ENCODE measurements at regions not wholly inside any gene's neighbourhood (a gene's known extent, or its start where the extent isn't known, plus 50 kb on each side); places are given as distances from the start of the nearest gene placed in this dataset.
"Not testable (repeated sequence)": the region's sequence is repeated elsewhere in the genome, so short reads cannot be mapped to it uniquely, and the experiment has no call there.

- not testable (repeated sequence) for DNase-seq
Measured at GRCh38 chr5:20759459-20759858, 771.5 kb upstream of the CDH18 start.

- not testable (repeated sequence) for DNase-seq
Measured at GRCh38 chr5:20752179-20752578, 764.2 kb upstream of the CDH18 start.

- DNase-seq: not testable (repeated sequence)
Measured at GRCh38 chr5:20735715-20736114, 747.7 kb upstream of the CDH18 start.

GRCh38 chr5:20732223-20732622, 744.2 kb upstream of the CDH18 start:
- DNase-seq: not testable (repeated sequence)

DNA sequence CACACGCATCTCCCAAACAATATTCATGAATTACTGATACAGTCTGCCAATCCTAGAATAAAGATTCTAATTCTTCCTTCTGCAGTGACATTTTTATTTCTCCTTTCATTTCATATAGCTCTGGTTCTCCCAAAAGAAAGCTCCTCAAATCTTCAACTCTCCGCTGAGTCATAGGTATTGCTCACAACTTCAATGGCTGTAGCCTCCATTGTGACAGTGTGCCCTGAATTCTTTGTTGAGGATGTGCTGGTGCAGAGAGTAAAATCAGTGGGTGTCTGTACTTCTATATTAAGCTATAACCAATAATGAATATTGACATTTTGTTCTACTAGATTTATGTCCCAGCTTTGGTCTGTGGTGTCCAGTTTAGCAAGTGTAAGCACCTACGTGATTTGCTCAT, 733.3 kb upstream of the CDH18 start:
- not testable (repeated sequence) for DNase-seq

DNA sequence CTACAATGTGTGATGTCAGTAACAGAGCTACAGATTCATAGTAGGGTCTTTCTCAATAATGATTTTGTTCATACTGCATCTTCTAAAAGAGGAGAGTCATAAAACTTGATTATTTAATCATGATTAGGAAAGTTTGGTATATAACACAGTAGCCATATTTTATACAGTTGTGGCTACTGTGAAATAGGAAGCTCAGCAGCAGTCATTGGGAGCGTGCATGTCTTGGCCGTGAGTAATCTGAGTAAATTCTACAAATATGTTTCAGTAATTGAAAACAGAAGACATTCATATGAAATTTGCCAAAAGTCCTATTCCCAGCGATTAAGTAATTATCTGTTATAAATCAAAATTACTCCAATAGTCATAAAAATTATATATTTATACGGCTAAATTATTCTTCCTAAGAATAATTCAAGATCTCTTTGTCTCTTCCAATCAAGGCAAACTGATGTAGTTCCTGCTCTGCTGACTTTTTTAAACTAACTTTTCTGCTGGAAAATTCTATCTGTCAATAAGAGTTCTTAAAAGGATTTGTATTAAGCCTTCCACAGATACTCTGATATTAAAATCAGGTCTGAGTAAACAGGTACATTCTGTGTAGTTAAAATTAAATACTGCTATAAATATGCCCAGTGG, 723.6 kb upstream of the CDH18 start:
- not testable (repeated sequence) for DNase-seq

- DNase-seq: not testable (repeated sequence)
Measured at GRCh38 chr5:20707634-20708033, 719.6 kb upstream of the CDH18 start.

GRCh38 chr5:20694121-20694520, 706.1 kb upstream of the CDH18 start:
- DNase-seq: no peak

DNA sequence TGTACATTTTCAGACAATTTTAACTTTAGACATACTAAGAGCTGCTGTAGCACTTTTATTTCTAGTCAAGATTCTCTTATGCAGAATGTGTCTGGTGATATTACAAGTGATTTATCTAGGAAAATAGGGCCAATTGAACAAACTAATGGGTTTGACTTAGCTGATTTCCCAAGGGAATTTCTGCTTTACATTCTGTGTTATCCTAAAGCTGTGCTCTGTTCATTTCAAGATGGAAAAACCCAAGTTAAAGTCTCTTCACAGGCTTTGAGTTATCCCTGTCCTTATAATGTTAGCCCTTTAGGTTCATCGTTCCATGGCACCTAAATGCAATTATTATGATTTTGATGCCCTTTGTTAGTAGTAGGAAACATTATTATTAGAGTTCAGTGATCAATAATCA, 704.9 kb upstream of the CDH18 start:
- DNase-seq: no peak

GRCh38 chr5:20683241-20683940, 695.4 kb upstream of the CDH18 start:
- DNase-seq: no peak

DNA sequence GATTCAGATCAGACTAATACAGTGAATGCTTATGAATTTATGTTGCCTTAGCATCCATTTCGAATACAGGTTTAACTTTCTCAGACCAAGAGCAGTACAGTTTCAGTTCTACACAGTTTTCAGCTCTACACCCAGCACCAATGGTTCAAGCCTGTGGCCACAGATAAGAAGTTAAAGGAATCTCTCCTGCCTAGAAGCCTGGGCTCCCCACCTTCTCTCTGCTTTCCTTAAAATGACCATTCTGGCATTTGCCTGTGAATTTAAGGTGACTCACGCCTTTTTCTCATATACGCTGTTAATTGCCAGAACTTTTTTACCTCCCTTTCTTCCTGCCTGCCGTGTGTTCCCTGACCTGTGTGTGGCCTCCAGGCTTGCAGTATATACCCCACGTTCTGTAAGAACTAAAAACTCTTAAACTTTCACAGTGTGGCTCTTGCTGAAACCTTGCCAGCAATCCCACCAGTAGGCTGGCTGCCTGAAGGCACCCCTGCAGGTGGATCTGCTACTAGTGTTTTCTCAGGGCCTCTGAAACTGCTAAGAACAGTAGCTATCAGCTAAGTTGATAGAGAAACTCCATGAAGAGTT, 692.8 kb upstream of the CDH18 start:
- DNase-seq: no peak

DNA sequence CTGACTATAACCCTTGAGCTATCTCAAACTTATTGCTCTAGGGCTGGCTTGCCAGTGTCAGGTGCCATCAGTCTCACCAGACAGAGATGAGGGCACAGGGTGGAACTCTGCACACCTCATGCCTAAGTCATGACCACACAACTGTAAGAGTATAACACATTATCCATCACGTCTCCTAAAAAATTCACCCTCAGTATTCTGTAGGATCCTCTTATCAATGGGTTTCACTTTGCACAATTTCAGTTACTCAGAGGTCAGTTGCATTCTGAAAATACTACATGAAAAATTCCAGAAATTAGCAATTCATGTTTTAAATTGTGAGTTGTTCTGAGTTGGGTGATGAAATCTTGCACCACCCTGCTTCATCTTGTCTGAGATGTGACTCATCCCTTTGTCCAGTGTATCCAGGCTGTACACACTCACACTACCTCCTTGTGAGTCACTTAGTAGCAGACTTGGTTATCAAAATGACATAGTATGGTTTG, 690.9 kb upstream of the CDH18 start:
- DNase-seq: no peak

- no peak for DNase-seq
Measured at GRCh38 chr5:20678386-20678785, 690.4 kb upstream of the CDH18 start.

- DNase-seq: no peak
Measured at GRCh38 chr5:20660588-20660987, 672.6 kb upstream of the CDH18 start.

- no peak for DNase-seq
Measured at GRCh38 chr5:20656262-20656661, 668.3 kb upstream of the CDH18 start.

DNA sequence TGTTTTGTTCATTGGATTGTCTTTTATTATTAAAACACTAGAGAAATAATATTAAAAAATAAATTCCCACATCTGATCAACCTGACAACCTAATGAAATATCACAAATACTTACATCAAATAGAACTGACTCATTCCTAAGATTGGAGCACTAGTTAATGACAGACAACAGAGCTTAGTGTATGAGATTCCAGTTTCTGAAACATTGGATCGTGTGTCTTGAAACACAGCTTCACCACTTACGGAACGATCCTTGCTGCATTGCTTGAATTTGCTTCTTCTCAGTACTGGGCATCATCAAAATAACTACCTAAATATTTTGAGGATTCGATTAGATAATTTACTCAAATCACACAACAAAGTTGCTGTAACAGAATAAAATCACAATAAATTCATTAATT, 667.2 kb upstream of the CDH18 start:
- no peak for DNase-seq

DNA sequence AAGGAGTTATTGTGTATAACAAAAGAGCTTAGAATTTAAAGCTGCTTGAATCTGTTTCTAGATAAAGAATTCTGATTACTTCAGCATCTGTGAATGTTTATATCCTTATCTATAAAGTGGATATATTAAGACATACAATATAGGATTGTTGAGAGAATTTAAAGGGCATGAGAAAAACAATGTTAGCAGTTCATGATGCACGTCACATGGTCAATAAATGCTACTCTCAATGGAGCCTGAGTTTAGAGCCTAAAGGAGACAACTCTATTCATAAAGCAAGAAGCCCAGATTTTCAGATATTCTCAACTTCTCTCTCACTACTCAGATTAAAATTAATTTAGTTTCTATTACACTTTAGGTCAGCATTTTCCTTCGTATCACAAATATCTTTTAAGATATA, 666.7 kb upstream of the CDH18 start:
- no peak for DNase-seq

- no peak for DNase-seq
Measured at GRCh38 chr5:20654033-20654432, 666.0 kb upstream of the CDH18 start.

- no peak for DNase-seq
Measured at GRCh38 chr5:20649966-20650365, 662.0 kb upstream of the CDH18 start.

DNA sequence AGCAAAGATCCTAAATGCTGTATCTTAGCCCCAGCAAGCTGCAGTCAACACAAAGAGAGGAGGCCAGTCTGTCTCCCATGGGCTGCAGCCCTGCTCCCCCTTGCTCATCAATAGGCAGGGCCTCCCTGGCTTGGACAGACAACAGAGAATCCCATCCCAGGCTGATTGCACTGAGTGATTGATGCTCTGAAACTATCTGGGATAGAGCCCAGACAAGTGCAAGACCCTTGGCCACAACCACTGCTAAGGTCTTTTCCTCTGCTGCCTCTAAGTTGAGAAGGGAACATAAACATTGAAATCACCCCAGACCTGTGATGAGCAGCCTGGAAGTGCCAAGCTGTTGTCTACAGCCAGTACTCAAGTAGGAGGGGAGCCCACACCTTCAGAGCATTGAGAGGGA, 661.0 kb upstream of the CDH18 start:
- no peak for DNase-seq

GRCh38 chr5:20636686-20637085, 648.7 kb upstream of the CDH18 start:
- no peak for DNase-seq

GRCh38 chr5:20619591-20619990, 631.6 kb upstream of the CDH18 start:
- no peak for DNase-seq

- no peak for DNase-seq
Measured at GRCh38 chr5:20618340-20618739, 630.3 kb upstream of the CDH18 start.

GRCh38 chr5:20617841-20618240, 629.8 kb upstream of the CDH18 start:
- DNase-seq: no peak

Data from NCI-H2107 (cell line).